ENCODE measurements at regions not wholly inside any gene's neighbourhood (a gene's known extent, or its start where the extent isn't known, plus 50 kb on each side); places are given as distances from the start of the nearest gene placed in this dataset.

GRCh38 chr2:21607572-21607971 is 483.8 kb downstream of the TDRD15 start:
- DNase-seq (ENCODE audit: low read depth in 4 of 4, low spot score in 1 of 4): no peak

- no peak for DNase-seq (ENCODE audit: low read depth in 4 of 4, low spot score in 1 of 4)
Measured at GRCh38 chr2:21610304-21610703, 486.5 kb downstream of the TDRD15 start.

- DNase-seq (ENCODE audit: low read depth in 4 of 4, low spot score in 1 of 4): no peak
Measured at GRCh38 chr2:21617885-21618434, 494.2 kb downstream of the TDRD15 start.

DNA sequence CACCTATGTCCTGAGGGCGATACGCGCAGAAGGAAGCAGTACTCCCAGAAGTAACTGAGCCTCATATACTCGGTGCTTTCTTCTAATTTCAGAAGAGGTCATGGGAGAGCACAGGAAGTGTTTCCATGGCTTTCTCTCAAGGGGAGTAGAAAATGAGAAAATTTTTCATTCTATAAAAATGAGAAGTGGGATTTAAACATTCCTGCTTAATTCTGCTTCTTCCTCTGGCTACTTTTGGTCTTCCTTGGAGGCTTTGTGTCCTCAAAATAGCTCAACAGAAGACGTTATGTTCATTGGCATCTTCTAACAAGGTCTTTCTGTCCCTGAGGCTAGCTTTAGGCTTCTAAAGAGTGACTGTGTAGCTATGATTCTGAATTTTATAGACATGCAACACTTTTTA is 497.0 kb downstream of the TDRD15 start:
- no peak for DNase-seq (ENCODE audit: low read depth in 4 of 4, low spot score in 1 of 4)

- DNase-seq (ENCODE audit: low read depth in 4 of 4, low spot score in 1 of 4): no peak
Measured at GRCh38 chr2:21627938-21628337, 504.2 kb downstream of the TDRD15 start.

DNA sequence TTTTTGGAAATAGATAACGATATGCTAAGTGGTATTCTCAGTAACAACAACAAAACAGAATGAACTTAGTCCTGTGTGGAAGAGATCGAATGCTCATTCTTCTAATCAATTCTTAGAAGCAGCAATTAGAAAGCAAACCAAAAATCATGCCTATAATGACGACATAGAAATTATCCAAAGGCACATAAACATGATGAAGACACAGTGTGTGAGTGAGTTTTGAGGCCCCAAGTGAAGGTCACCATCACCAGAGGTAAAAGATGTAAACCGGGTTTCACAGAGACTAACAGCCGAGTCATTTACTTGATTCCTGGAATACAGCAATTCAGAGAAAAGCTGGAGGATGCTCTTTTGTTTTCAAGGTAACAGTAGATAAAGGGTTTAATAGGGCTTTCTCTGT is 509.2 kb downstream of the TDRD15 start:
- DNase-seq (ENCODE audit: low read depth in 4 of 4, low spot score in 1 of 4): no peak

- DNase-seq (ENCODE audit: low read depth in 4 of 4, low spot score in 1 of 4): no peak
Measured at GRCh38 chr2:21633466-21633865, 509.7 kb downstream of the TDRD15 start.

DNA sequence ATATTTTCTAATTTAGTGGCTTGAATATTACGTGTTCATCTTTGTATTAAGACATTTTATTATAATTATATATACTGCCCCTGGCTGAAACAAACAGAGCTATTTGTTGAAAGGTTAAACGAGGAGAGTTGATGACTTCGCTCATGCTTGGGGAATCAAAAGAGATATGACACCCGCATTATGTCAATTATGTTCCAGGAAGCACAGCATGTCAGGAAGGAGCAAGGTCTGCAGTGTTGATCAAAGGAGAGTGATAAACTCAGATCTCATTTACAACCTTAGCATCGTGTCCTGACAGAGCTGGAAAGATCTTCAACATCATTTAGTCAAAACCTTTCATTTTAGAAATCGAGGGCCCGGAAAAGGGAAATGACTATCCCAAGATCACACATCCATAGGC is 510.1 kb downstream of the TDRD15 start:
- no peak for DNase-seq (ENCODE audit: low read depth in 4 of 4, low spot score in 1 of 4)

- no peak for DNase-seq (ENCODE audit: low read depth in 4 of 4, low spot score in 1 of 4)
Measured at GRCh38 chr2:21640046-21640445, 516.3 kb downstream of the TDRD15 start.

DNA sequence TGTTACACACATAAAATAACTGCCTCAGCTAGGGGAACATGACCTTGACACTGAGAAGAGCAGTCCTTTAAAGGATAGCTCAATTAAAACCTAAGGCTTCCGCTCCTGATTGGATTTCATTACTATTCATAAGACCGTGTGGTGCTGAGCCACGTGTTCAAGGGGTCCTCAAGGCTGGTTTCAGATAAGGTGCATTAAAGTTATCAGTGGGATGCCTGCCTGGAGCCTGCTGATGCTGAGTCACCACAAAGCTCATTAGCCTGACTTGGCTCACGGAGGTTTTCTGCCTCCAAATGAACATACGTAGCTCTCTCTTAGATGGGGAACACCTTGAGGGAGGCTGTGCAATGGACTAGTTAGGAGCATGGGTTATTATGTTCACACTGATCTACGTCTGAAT is 518.9 kb downstream of the TDRD15 start:
- no peak for DNase-seq (ENCODE audit: low read depth in 4 of 4, low spot score in 1 of 4)

DNA sequence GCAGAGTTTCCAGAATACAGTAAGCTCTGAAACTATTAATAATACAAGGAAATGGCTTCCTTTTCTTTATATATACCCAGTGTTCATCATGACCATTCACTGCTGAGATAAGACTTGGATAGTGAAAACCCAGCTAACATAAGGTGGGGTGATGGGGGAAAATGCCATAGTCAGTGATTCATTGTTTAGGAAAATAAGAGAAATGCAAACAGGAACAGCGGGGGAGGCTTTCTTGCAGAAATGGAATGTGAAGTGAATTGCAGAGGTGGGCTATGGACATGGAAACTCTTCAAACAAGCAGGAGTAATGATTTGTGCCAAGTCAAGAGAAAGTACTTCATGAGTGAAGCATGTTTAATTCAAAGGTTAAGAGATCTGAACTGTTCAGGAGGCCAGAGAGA is 519.4 kb downstream of the TDRD15 start:
- DNase-seq (ENCODE audit: low read depth in 4 of 4, low spot score in 1 of 4): no peak

- DNase-seq (ENCODE audit: low read depth in 4 of 4, low spot score in 1 of 4): no peak
Measured at GRCh38 chr2:21644266-21644665, 520.5 kb downstream of the TDRD15 start.

DNA sequence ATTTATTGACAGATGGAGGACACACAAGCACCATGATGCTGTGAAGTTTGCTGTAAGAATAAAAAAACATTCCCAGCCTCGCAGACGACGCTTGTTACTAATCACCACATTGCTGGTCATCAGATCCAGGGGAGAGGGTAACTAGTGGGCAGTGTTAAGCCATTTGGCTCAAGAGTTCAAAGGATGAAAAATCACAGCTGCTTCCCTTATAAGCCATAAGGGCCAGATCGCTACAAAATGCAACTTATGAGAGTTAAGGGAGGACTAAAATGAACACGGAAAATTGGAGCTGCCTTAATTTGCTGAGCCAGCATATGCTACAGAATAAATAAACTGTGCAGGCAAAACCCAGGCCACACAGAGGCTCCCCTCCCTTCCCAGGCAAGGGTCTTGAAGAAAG is 522.6 kb downstream of the TDRD15 start:
- no peak for DNase-seq (ENCODE audit: low read depth in 4 of 4, low spot score in 1 of 4)

DNA sequence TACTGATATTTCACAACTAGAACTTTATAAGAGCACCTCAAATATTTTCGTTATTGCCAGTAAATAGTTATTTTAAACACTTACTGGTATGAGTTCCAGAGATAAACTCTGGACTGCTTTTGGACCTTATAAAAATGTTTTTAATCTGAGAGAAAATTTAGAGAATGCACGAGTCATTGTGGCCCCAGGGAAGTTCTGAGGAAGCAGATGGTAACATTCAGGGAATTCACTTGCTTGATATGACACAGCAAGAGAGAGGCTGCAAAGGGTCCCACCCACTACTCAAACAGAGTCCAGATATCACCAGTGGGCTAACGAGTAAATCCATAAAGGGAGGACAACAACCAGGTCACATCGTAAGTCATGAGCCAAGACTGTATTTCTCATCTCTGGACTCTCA is 526.8 kb downstream of the TDRD15 start:
- no peak for DNase-seq (ENCODE audit: low read depth in 4 of 4, low spot score in 1 of 4)

DNA sequence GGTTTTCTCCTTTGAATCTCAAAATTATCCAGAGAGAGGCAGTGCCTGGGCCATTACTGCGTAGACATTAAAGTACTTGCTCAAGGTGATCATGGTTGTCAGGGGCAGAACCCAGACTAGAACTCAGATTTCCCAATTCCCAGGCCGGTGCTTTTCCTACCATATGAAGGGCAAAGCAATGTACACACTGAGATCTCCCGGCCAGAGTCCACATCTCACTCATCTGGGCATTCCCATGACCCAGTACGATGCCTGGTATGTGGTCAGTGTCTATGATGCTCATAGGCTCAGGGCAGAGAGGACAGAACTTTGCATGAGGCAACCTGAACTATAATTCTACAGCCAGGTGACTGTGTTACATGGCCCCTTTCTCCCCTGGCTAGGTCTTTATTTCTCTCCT is 531.4 kb downstream of the TDRD15 start:
- no peak for DNase-seq (ENCODE audit: low read depth in 4 of 4, low spot score in 1 of 4)

GRCh38 chr2:21656330-21657075 is 532.7 kb downstream of the TDRD15 start:
- DNase-seq (ENCODE audit: low read depth in 4 of 4, low spot score in 1 of 4): no peak

- DNase-seq (ENCODE audit: low read depth in 4 of 4, low spot score in 1 of 4): no peak
Measured at GRCh38 chr2:21657445-21657844, 533.7 kb downstream of the TDRD15 start.

- DNase-seq (ENCODE audit: low read depth in 4 of 4, low spot score in 1 of 4): no peak
Measured at GRCh38 chr2:21658269-21658668, 534.5 kb downstream of the TDRD15 start.

- DNase-seq (ENCODE audit: low read depth in 4 of 4, low spot score in 1 of 4): no peak
Measured at GRCh38 chr2:21658907-21659477, 535.2 kb downstream of the TDRD15 start.

GRCh38 chr2:21664083-21664482 is 540.3 kb downstream of the TDRD15 start:
- DNase-seq (ENCODE audit: low read depth in 4 of 4, low spot score in 1 of 4): no peak

- DNase-seq (ENCODE audit: low read depth in 4 of 4, low spot score in 1 of 4): no peak
Measured at GRCh38 chr2:21667638-21668037, 543.9 kb downstream of the TDRD15 start.

DNA sequence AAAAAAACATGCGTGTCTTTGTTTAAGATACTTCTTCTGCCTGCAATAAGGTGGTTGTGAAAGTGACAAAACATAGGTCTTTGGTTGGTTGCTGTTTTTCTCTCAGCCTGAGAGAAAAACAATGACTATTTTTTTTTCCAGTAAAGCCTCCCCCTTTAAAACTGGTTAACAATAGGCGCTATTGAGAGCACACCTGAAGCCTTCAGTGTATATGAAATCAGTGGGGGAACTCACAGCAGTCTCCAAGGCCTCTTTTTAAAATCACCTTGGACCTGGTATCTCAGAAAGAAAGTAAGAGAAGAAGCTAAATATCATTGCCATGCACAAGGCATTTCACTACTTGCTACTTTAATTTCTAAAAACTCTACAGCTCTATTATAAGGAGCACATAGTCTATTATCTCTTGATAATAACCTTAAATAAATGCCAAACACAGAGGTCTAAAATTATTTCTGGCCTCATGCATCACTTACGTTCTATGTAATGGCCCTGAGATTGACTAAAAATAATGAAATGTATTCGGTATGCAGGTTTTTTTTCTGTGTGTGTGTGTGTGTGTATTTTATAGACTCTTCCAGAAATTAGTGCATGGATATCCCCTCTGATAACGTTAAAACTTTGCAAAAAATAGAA is 544.4 kb downstream of the TDRD15 start:
- no peak for DNase-seq (ENCODE audit: low read depth in 4 of 4, low spot score in 1 of 4)
